ENCODE measurements at regions not wholly inside any gene's neighbourhood (a gene's known extent, or its start where the extent isn't known, plus 50 kb on each side); places are given as distances from the start of the nearest gene placed in this dataset.

DNA sequence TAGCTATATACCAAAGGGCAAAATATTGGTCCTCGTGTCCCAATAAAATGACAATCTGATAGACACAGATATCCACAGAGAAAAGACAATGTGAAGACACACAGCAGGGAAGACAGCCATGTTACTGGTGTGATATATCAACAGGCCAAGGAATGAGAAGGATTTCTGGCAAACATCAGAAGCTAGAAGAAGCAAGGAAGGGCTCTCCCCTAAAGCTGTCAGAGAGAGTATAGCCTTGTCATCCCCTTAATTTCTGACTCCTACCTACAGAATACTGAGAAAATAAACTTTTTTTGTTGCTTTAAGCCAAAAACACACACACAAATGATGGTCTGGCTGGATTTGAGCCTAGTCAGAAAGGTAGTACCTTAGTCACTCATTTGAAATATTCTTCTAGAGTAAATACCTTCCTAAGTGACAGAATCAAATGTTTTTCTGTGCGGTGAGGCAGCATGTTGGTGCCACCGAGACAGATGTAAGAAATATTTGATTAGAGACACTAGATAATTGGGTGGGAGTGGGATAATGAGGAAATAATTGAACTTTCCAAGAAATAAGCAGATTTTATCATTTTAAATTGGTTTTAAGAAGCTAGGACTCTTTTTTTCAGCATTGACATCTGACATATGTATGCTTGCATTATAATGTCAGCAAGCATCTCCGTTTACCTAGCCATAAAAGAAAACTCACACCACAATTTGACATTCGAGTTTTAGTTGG is 123.4 kb upstream of the TFAP2D start:
- WGBS = 72% methylated on average over 5 of the region's 5 CpGs
- TF ChIP-seq POLR2A (IDR thresholded peaks at IDR 0.05; ENCODE audit: low read depth) (no peak), EP300 (IDR thresholded peaks at IDR 0.05) (no peak), POLR2AphosphoS5 (IDR thresholded peaks at IDR 0.05) (no peak)
- TF ChIP-seq, protein P1, sequence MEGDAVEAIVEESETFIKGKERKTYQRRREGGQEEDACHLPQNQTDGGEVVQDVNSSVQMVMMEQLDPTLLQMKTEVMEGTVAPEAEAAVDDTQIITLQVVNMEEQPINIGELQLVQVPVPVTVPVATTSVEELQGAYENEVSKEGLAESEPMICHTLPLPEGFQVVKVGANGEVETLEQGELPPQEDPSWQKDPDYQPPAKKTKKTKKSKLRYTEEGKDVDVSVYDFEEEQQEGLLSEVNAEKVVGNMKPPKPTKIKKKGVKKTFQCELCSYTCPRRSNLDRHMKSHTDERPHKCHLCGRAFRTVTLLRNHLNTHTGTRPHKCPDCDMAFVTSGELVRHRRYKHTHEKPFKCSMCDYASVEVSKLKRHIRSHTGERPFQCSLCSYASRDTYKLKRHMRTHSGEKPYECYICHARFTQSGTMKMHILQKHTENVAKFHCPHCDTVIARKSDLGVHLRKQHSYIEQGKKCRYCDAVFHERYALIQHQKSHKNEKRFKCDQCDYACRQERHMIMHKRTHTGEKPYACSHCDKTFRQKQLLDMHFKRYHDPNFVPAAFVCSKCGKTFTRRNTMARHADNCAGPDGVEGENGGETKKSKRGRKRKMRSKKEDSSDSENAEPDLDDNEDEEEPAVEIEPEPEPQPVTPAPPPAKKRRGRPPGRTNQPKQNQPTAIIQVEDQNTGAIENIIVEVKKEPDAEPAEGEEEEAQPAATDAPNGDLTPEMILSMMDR (IDR thresholded peaks at IDR 0.05) = no peak

DNA sequence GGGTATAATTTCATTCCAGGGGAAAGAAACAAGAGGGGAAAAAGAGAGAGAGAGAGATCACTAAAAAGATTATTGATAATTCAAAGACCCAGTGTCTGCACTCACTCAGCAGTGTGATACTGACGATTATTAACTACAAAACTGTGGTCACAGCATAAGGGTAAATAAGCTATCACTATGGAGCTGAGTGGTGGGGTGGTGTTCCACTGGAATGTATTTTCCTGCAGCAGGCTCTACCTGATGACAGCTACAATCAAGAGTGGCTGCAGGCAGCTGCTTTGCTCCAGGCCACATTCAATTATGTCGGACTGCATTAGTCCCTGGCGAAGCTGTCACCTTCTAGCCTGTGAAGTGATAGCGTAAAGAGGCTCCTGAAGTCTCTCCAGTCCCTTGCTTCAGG is 122.2 kb upstream of the TFAP2D start:
- 78% methylated on average over 4 of the region's 4 CpGs for WGBS
- DNase-seq (ENCODE audit: extremely low spot score) = no peak
- H3K9me3 ChIP-seq = no peaks in the 10 kb centered on the region
- H3K27me3 ChIP-seq = no peaks in the 10 kb centered on the region
- H3K4me3 ChIP-seq = no peak overlapping the region
- intact Hi-C loops (cut with DNase I) = no loop called here
- H3K36me3 ChIP-seq = no peaks in the 10 kb centered on the region
- no peaks in the 10 kb centered on the region for H3K4me1 ChIP-seq
- TF ChIP-seq POLR2A (IDR thresholded peaks at IDR 0.05; ENCODE audit: low read depth) = no peak
- no peak for TF ChIP-seq EP300 (IDR thresholded peaks at IDR 0.05)
- TF ChIP-seq POLR2AphosphoS5 (IDR thresholded peaks at IDR 0.05) = no peak
- TF ChIP-seq, protein P1 (IDR thresholded peaks at IDR 0.05) = no peak
- H3K27ac ChIP-seq (replicated peaks in 1 of 4) = no peak overlapping the region

More for the DNA sequence above, 123.4 kb upstream of the TFAP2D start:
- Histone ChIP-seq H3K27ac (replicated peaks in 1 of 4) (no peak overlapping the region), H3K9me3 (no peaks in the 10 kb centered on the region), H3K27me3 (no peaks in the 10 kb centered on the region), H3K4me3 (no peak overlapping the region), H3K36me3 (no peaks in the 10 kb centered on the region), H3K4me1 (no peaks in the 10 kb centered on the region)
- intact Hi-C loops (cut with DNase I) = no loop called here
- DNase-seq (ENCODE audit: extremely low spot score) = no peak

DNA sequence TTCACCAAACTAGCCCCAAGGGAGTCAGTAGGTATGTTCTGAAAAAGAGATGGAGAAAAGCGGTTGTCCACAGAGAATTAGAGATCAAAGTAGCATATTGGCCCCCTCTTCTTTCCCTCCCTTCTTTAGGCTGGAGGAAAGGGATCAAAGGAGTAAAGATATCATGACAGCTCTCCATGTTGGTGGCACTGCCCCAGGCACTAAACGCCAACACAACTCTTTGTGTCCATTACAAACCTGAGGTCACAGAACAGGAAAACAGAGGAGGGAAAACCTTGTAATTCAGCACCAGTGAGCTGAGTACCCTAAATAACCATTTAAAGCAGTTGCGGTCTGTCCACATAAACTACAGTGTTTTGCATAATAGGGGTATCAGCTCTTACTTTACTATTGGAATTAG is 113.0 kb upstream of the TFAP2D start:
- no peaks in the 10 kb centered on the region for H3K36me3 ChIP-seq
- no peak overlapping the region for H3K4me3 ChIP-seq
- H3K27ac ChIP-seq (replicated peaks in 1 of 4) = no peak overlapping the region
- 91% methylated on average over 3 of the region's 3 CpGs for WGBS
- no peaks in the 10 kb centered on the region for H3K27me3 ChIP-seq
- intact Hi-C loops (cut with DNase I) = loop anchor here (5.0 kb wide), 1 partner anchor 473 kb away; no protein-coding TSS in a partner anchor
- H3K9me3 ChIP-seq = no peaks in the 10 kb centered on the region
- H3K4me1 ChIP-seq = no peaks in the 10 kb centered on the region
- TF ChIP-seq POLR2AphosphoS5 (IDR thresholded peaks at IDR 0.05) = no peak
- no peak for TF ChIP-seq EP300 (IDR thresholded peaks at IDR 0.05)
- TF ChIP-seq, protein P1 (IDR thresholded peaks at IDR 0.05) = no peak
- no peak for TF ChIP-seq POLR2A (IDR thresholded peaks at IDR 0.05; ENCODE audit: low read depth)
- no peak for DNase-seq (ENCODE audit: extremely low spot score)

DNA sequence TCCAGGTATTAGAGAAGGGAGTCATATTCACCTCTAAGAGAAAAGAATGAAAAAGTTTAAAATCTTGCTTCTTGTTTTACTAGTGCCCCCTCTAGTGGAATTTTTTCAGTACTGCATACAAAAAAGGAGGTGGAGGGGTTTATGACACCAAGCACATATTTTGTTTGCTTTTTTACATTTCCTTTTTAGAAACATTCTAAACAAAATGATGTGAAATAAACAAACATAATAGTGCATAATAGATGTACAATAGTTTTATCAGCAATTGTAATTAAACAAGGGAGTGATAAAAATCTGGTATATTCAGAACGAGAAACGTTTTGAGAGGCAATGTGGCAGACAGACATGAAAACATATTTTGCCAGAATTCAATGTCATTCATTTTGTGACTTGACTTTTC is 111.0 kb upstream of the TFAP2D start:
- intact Hi-C loops (cut with DNase I) = loop anchor here (5.0 kb wide), 1 partner anchor 475 kb away; no protein-coding TSS in a partner anchor
- no peak overlapping the region for H3K4me3 ChIP-seq
- H3K4me1 ChIP-seq = no peaks in the 10 kb centered on the region
- H3K36me3 ChIP-seq = no peaks in the 10 kb centered on the region
- no peaks in the 10 kb centered on the region for H3K27me3 ChIP-seq
- TF ChIP-seq POLR2AphosphoS5 (IDR thresholded peaks at IDR 0.05) = no peak
- no peak for TF ChIP-seq POLR2A (IDR thresholded peaks at IDR 0.05; ENCODE audit: low read depth)
- TF ChIP-seq, protein P1 (IDR thresholded peaks at IDR 0.05) = peak; percentile 56 to 80 (median 79)
- TF ChIP-seq EP300 (IDR thresholded peaks at IDR 0.05) = no peak
- H3K9me3 ChIP-seq = no peaks in the 10 kb centered on the region
- 68% methylated on average over 2 of the region's 2 CpGs for WGBS
- DNase-seq (ENCODE audit: extremely low spot score) = no peak
- H3K27ac ChIP-seq (replicated peaks in 1 of 4) = no peak overlapping the region

DNA sequence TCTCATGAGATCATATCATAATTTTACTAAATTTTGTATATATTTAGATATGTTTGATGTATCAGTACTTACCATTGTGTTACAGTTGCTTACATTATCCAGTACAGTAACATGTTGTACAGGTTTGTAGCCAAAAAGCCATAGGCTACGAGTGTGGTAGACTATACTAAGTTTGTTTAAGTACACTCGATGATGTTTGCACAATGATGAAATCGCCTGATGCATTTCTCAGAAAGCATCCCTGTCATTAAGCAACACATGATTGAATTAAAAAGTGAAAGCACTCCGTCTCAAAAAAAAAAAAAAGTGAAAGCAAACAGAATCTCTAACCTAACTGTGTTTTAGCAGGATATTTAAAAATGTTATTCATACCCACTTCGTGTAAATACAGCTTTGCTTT is 104.9 kb upstream of the TFAP2D start:
- Histone ChIP-seq H3K4me3 (no peak overlapping the region), H3K36me3 (no peaks in the 10 kb centered on the region), H3K4me1 (no peaks in the 10 kb centered on the region), H3K9me3 (no peaks in the 10 kb centered on the region), H3K27me3 (no peaks in the 10 kb centered on the region), H3K27ac (replicated peaks in 1 of 4) (no peak overlapping the region)
- no peak for DNase-seq (ENCODE audit: extremely low spot score)
- TF ChIP-seq, protein P1 (IDR thresholded peaks at IDR 0.05) = no peak
- no peak for TF ChIP-seq POLR2A (IDR thresholded peaks at IDR 0.05; ENCODE audit: low read depth)
- TF ChIP-seq EP300 (IDR thresholded peaks at IDR 0.05) = no peak
- TF ChIP-seq POLR2AphosphoS5 (IDR thresholded peaks at IDR 0.05) = no peak
- 79% methylated on average over 5 of the region's 5 CpGs for WGBS
- intact Hi-C loops (cut with DNase I) = no loop called here
